Esophagus squamous epithelium (tissue), 5 donors: ENCODE measurements at regions not wholly inside any gene's neighbourhood (a gene's known extent, or its start where the extent isn't known, plus 50 kb on each side); places are given as distances from the start of the nearest gene placed in this dataset.

Source experiments
- DNase-seq: peaks from one replicate; lab custom pipeline; 2025; lab: John Stamatoyannopoulos, UW
- H3K27ac ChIP-seq, 4 donors: fragments of 200-600 bp; sonication (generic); one replicate each; pipeline ENCODE4 v1.5.1; 2016 to 2019; ENCODE audit warnings: mild to moderate bottlenecking in 1 of 4
- H3K27me3 ChIP-seq, 4 donors: fragments of 200-600 bp; sonication (generic); 1 replicate in 3 of 4; 2 replicates in 1 of 4; pipeline versions ENCODE4 v1.5.1 to v1.6.0; 2017 to 2021; ENCODE audit warnings: antibody characterized with exemption in 1 of 4
- H3K36me3 ChIP-seq, 3 donors: fragments of 200-600 bp; sonication (generic); one replicate each; pipeline ENCODE4 v1.5.1; 2016 to 2019
- H3K4me1 ChIP-seq, 3 donors: fragments of 200-600 bp; sonication (generic); one replicate each; pipeline ENCODE4 v1.5.1; 2017 to 2019
- H3K4me3 ChIP-seq, 4 donors: fragments of 200-600 bp; sonication (generic); 1 replicate in 3 of 4; 2 replicates in 1 of 4; pipeline ENCODE4 v1.5.1; 2016 to 2019; ENCODE audit warnings: mild to moderate bottlenecking in 2 of 4, moderate library complexity in 1 of 4
- H3K9me3 ChIP-seq, 3 donors: fragments of 200-600 bp; sonication (generic); one replicate each; pipeline ENCODE4 v1.5.1; 2016 to 2019
- CTCF ChIP-seq, 6 experiments: fragments of 450-650 bp in 4 of 6; fragments of 200-600 bp in 2 of 6; sonication (generic) in 2 of 6; IDR thresholded peaks; one replicate each; pipeline ENCODE4 v1.5.1; 2016 to 2019; ENCODE audit warnings: antibody characterized with exemption in 6 of 6, mild to moderate bottlenecking in 4 of 6, moderate library complexity in 4 of 6
- POLR2A ChIP-seq, 4 donors: fragments of 450-650 bp; IDR thresholded peaks; one replicate each; pipeline ENCODE4 v1.6.1; 2017; ENCODE audit warnings: antibody characterized with exemption in 4 of 4, mild to moderate bottlenecking in 4 of 4, moderate library complexity in 3 of 4
- WGBS, 2 donors: methylation state at CpG; one replicate each; pipeline ENCODE4 v1.1.5; 2018; 5-methylcytosine and 5-hydroxymethylcytosine counted together
- intact Hi-C: fragments of 100-400 bp; cut with DNase I; formaldehyde crosslinking; loops from one replicate; pipeline ENCODE4 v1.15.0; 2022
- donor health status: DM: yes; HTN: yes; CAD: no.

- 10 to 20% methylated on average over 1 of the region's 1 CpG for WGBS, 2 donors
- H3K4me1 ChIP-seq: peaks cover 0 to 38% (median 2%) of the 10 kb centered on the region in 3 donors
- no peaks in the 10 kb centered on the region for H3K9me3 ChIP-seq
- TF ChIP-seq POLR2A (IDR thresholded peaks at IDR 0.05) (no peak), CTCF (IDR thresholded peaks at IDR 0.05) (no peak)
- no peak for DNase-seq
- H3K36me3 ChIP-seq: no peaks in the 10 kb centered on the region
- no peak overlapping the region for H3K4me3 ChIP-seq
- H3K27ac ChIP-seq: no peak overlapping the region
- intact Hi-C loops: no loop called here
- H3K27me3 ChIP-seq: no peaks in the 10 kb centered on the region
These were observed 250.1 kb downstream of the GAS1 start for GRCh38 chr9:86697213-86697612.

GRCh38 chr9:86695910-86696424 is 251.3 kb downstream of the GAS1 start:
- TF ChIP-seq CTCF (IDR thresholded peaks at IDR 0.05): no peak
- TF ChIP-seq POLR2A (IDR thresholded peaks at IDR 0.05): no peak
- no peak overlapping the region for H3K4me3 ChIP-seq
- no peak overlapping the region for H3K27ac ChIP-seq
- intact Hi-C loops: no loop called here
- H3K27me3 ChIP-seq: no peaks in the 10 kb centered on the region
- DNase-seq: no peak
- H3K9me3 ChIP-seq: no peaks in the 10 kb centered on the region
- no peaks in the 10 kb centered on the region for H3K36me3 ChIP-seq
- 35 to 57% methylated on average over 3 of the region's 3 CpGs for WGBS, 2 donors
- peaks cover 0 to 33% (median 2%) of the 10 kb centered on the region in 3 donors for H3K4me1 ChIP-seq

- H3K27me3 ChIP-seq: no peaks in the 10 kb centered on the region
- no peak for DNase-seq
These were observed 257.3 kb downstream of the GAS1 start for GRCh38 chr9:86690034-86690433.

GRCh38 chr9:86687788-86688187 is 259.5 kb downstream of the GAS1 start:
- H3K36me3 ChIP-seq: no peaks in the 10 kb centered on the region
- 87 to 96% methylated on average over 3 of the region's 3 CpGs for WGBS, 2 donors

More at GRCh38 chr9:86690034-86690433, 257.3 kb downstream of the GAS1 start:
- intact Hi-C loops: no loop called here
- no peak overlapping the region for H3K27ac ChIP-seq
- H3K36me3 ChIP-seq: no peaks in the 10 kb centered on the region
- H3K9me3 ChIP-seq: no peaks in the 10 kb centered on the region
- H3K4me1 ChIP-seq: no peaks in the 10 kb centered on the region
- TF ChIP-seq CTCF (IDR thresholded peaks at IDR 0.05): no peak
- TF ChIP-seq POLR2A (IDR thresholded peaks at IDR 0.05): no peak
- no peak overlapping the region for H3K4me3 ChIP-seq

GRCh38 chr9:86685556-86685955 is 261.8 kb downstream of the GAS1 start:
- no peak for TF ChIP-seq CTCF (IDR thresholded peaks at IDR 0.05)
- TF ChIP-seq POLR2A (IDR thresholded peaks at IDR 0.05): no peak
- DNase-seq: no peak
- Histone ChIP-seq H3K9me3 (no peaks in the 10 kb centered on the region), H3K4me1 (peaks cover 0 to 5% (median 0%) of the 10 kb centered on the region in 3 donors), H3K4me3 (no peak overlapping the region), H3K27ac (no peak overlapping the region), H3K27me3 (no peaks in the 10 kb centered on the region), H3K36me3 (no peaks in the 10 kb centered on the region)
- intact Hi-C loops: no loop called here
- WGBS, 2 donors: 79 to 84% methylated on average over 3 of the region's 3 CpGs

More at GRCh38 chr9:86687788-86688187, 259.5 kb downstream of the GAS1 start:
- no peak for TF ChIP-seq POLR2A (IDR thresholded peaks at IDR 0.05)
- no peak for TF ChIP-seq CTCF (IDR thresholded peaks at IDR 0.05)
- no peak overlapping the region for H3K27ac ChIP-seq
- H3K9me3 ChIP-seq: no peaks in the 10 kb centered on the region
- H3K4me3 ChIP-seq: no peak overlapping the region
- intact Hi-C loops: no loop called here
- H3K27me3 ChIP-seq: no peaks in the 10 kb centered on the region
- peaks cover 0 to 5% (median 0%) of the 10 kb centered on the region in 3 donors for H3K4me1 ChIP-seq
- DNase-seq: no peak
